Testis (tissue), 2 donors: ENCODE measurements at regions not wholly inside any gene's neighbourhood (a gene's known extent, or its start where the extent isn't known, plus 50 kb on each side); places are given as distances from the start of the nearest gene placed in this dataset.

Experiments
- DNase-seq: peaks from one replicate; pipeline ENCODE4 v3.0.0-alpha.2; 2019
- H3K27ac ChIP-seq, 2 donors: fragments of 200-600 bp; sonication (generic); one replicate each; pipeline ENCODE4 v1.5.1; 2019
- H3K27me3 ChIP-seq: fragments of 200-600 bp; sonication (generic); one replicate; pipeline ENCODE4 v1.5.1; 2019
- H3K36me3 ChIP-seq: fragments of 200-600 bp; sonication (generic); one replicate; pipeline ENCODE4 v1.5.1; 2017; ENCODE audit warnings: low read depth; ENCODE audit errors: missing control alignments
- H3K4me1 ChIP-seq: fragments of 200-600 bp; sonication (generic); one replicate; pipeline ENCODE4 v1.5.1; 2019
- H3K4me3 ChIP-seq, 2 donors: fragments of 200-600 bp; sonication (generic); one replicate each; pipeline ENCODE4 v1.5.1; 2017 to 2019
- H3K9me3 ChIP-seq: fragments of 200-600 bp; sonication (generic); one replicate; pipeline ENCODE4 v1.5.1; 2017
- POLR2A ChIP-seq: fragments of 450-650 bp; IDR thresholded peaks from one replicate; pipeline ENCODE4 v1.6.1; 2017; ENCODE audit warnings: antibody characterized with exemption, mild to moderate bottlenecking, moderate library complexity
- WGBS, 2 donors: methylation state at CpG; one replicate each; pipeline ENCODE4 v1.1.5; 2018; 5-methylcytosine and 5-hydroxymethylcytosine counted together
- intact Hi-C: fragments of 100-400 bp; cut with DNase I; formaldehyde crosslinking; loops from one replicate; pipeline ENCODE4 v1.15.1; 2023; ENCODE audit warnings: low total_unique reads
- TF ChIP-seq, protein P1 (sequence below), 3 experiments: fragments of 450-650 bp in 2 of 3; fragments of 200-600 bp in 1 of 3; sonication (generic) in 1 of 3; IDR thresholded peaks; one replicate each; pipeline ENCODE4 v1.5.1; 2016 to 2019; ENCODE audit warnings: antibody characterized with exemption in 3 of 3, mild to moderate bottlenecking in 2 of 3, moderate library complexity in 1 of 3

- H3K36me3 ChIP-seq, result no peaks in the 10 kb centered on the region
- WGBS, 2 donors, result 77% methylated on average over 7 of the region's 7 CpGs
- TF ChIP-seq, protein P1, sequence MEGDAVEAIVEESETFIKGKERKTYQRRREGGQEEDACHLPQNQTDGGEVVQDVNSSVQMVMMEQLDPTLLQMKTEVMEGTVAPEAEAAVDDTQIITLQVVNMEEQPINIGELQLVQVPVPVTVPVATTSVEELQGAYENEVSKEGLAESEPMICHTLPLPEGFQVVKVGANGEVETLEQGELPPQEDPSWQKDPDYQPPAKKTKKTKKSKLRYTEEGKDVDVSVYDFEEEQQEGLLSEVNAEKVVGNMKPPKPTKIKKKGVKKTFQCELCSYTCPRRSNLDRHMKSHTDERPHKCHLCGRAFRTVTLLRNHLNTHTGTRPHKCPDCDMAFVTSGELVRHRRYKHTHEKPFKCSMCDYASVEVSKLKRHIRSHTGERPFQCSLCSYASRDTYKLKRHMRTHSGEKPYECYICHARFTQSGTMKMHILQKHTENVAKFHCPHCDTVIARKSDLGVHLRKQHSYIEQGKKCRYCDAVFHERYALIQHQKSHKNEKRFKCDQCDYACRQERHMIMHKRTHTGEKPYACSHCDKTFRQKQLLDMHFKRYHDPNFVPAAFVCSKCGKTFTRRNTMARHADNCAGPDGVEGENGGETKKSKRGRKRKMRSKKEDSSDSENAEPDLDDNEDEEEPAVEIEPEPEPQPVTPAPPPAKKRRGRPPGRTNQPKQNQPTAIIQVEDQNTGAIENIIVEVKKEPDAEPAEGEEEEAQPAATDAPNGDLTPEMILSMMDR (IDR thresholded peaks at IDR 0.05), result no peak
- no peak for TF ChIP-seq POLR2A
- H3K4me1 ChIP-seq, result peaks cover 50% of the 10 kb centered on the region
- intact Hi-C loops, result loop anchor here (10.0 kb wide), 2 partner anchors 106 to 324 kb away; partner anchors contain the start of gene IER5L
- H3K4me3 ChIP-seq, result no peak overlapping the region
- H3K27me3 ChIP-seq, result no peaks in the 10 kb centered on the region
- no peaks in the 10 kb centered on the region for H3K9me3 ChIP-seq
- DNase-seq, result no peak
- peak overlapping the region; percentile 93 to 94 for H3K27ac ChIP-seq
Measured at GRCh38 chr9:129498451-129499384, 122.2 kb downstream of the C9orf50 start.

DNA sequence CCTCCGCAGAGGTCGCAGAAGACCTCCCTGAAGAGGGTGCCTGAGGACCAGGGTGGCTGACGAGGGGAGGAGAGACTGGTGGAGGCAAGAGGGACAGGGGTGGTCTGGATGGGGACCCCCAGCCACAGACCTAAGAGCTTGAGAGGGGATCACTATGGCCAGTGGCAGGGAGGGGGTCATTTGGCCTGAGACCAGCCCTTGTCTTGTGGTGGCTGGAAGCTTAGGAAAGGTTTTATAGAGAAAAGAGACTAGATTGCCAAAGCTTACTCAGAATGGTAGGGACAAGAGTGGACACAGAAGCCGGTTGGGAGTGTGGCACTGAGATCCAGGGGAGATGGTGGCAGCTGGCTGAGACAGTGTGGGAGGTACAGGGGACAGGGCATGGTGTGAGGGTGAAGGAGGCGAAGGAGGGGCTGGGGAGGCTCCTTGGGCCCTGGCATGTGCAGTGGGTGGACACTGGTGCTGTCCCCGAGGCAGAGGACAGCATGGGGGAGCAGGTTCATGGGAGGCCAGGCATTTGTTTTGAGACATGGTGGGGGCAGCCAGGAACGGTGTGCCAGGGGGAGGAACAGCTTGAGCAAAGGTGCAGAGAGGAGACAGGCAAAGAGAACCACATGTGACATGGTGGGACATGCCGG is 123.0 kb downstream of the C9orf50 start:
- H3K27me3 ChIP-seq, result no peaks in the 10 kb centered on the region
- intact Hi-C loops, result loop anchor here (10.0 kb wide), 2 partner anchors 107 to 323 kb away; partner anchors contain the start of gene IER5L
- H3K4me3 ChIP-seq, result peak overlapping the region in 1 of 2 donors; percentile 62
- no peak for TF ChIP-seq POLR2A
- TF ChIP-seq, protein P1 (IDR thresholded peaks at IDR 0.05), result no peak
- WGBS, 2 donors, result 49 to 64% methylated on average over 8 of the region's 8 CpGs
- DNase-seq, result peak; percentile 50
- no peaks in the 10 kb centered on the region for H3K9me3 ChIP-seq
- H3K4me1 ChIP-seq, result peaks cover 50% of the 10 kb centered on the region
- H3K36me3 ChIP-seq, result no peaks in the 10 kb centered on the region
- peak overlapping the region; percentile 93 to 94 for H3K27ac ChIP-seq

DNA sequence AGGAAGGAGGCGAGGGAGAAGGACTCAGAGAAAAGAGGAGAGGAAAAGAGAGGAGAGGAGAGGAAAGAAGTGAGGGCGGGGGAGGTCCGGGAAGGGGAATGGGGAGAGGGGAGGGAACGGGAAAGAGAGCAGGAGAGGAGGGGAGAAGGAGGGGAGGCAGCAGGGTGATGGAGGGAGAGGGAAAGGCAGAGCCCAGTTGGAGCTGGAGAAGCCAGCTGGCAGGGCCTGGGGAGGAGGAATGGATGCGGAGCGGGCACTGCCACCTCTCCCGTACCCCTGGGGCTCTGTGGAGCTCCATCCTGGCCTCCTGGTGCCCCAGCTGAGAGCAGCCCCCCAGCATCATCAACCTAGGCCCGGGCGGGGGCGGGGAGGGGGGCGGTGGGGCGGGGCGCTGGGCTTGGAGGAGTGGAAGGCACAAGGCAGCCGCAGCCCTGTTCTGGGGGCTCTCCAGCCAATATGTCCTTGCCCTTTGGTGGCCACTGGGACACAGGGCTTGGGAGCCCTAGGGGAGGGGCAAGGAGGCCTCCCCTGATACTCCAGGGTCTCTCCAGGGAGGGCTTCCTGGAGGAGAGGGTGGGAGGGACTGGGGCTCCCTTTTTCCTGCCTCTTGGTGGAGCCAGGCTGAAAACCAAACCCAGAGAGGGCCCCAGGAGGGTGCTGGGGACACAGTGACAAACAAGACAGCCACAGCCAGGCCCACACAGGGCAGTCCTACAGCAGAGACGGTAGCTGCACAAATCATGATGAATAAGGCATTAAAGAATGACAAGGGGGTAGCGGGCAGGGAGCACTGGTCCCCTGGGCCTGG is 123.7 kb downstream of the C9orf50 start:
- no peaks in the 10 kb centered on the region for H3K36me3 ChIP-seq
- DNase-seq, result peak; percentile 37
- H3K27ac ChIP-seq, result peak overlapping the region; percentile 93 to 94
- WGBS, 2 donors, result 6 to 11% methylated on average over 9 to 13 of the region's 16 CpGs
- no peak for TF ChIP-seq POLR2A
- TF ChIP-seq, protein P1 (IDR thresholded peaks at IDR 0.05), result no peak
- peaks cover 50% of the 10 kb centered on the region for H3K4me1 ChIP-seq
- intact Hi-C loops, result loop anchor here (10.0 kb wide), 2 partner anchors 108 to 322 kb away; partner anchors contain the start of gene IER5L
- no peaks in the 10 kb centered on the region for H3K9me3 ChIP-seq
- no peaks in the 10 kb centered on the region for H3K27me3 ChIP-seq
- H3K4me3 ChIP-seq, result peak overlapping the region; percentile 51 to 62

GRCh38 chr9:129496473-129497004 is 124.4 kb downstream of the C9orf50 start:
- 1 to 2% methylated on average over 11 to 36 of the region's 43 CpGs for WGBS, 2 donors
- Histone ChIP-seq H3K36me3 (no peaks in the 10 kb centered on the region), H3K9me3 (no peaks in the 10 kb centered on the region), H3K4me3 (peak overlapping the region; percentile 51 to 62), H3K27me3 (no peaks in the 10 kb centered on the region), H3K27ac (peak overlapping the region; percentile 93 to 94), H3K4me1 (peaks cover 54% of the 10 kb centered on the region)
- peak; percentile 97 for DNase-seq
- TF ChIP-seq POLR2A, result peak; percentile 54
- TF ChIP-seq, protein P1 (IDR thresholded peaks at IDR 0.05), result peak in 1 of 3 experiments; percentile 10
- intact Hi-C loops, result loop anchor here (10.0 kb wide), 2 partner anchors 108 to 322 kb away; partner anchors contain the start of gene IER5L
